K562 (cell line): ENCODE measurements at regions not wholly inside any gene's neighbourhood (a gene's known extent, or its start where the extent isn't known, plus 50 kb on each side); places are given as distances from the start of the nearest gene placed in this dataset.

Experiments used
- ELF2 ChIP-seq: fragments of 250-450 bp; sonication (Bioruptor Pico); IDR thresholded peaks from 2 replicates; pipeline ENCODE4 v1.5.0; 2021; ENCODE audit warnings: mild to moderate bottlenecking
- EZH2 ChIP-seq: IDR thresholded peaks from 2 replicates; pipeline ENCODE4 v1.6.1; 2012; ENCODE audit warnings: low read depth, mild to moderate bottlenecking, inconsistent platforms, low read length, borderline replicate concordance
- GTF2B ChIP-seq: IDR thresholded peaks from 2 replicates; pipeline ENCODE4 v1.6.1; 2011; ENCODE audit not compliant: insufficient read length; ENCODE audit errors: extremely low read depth
- IRF2 ChIP-seq: sonication (generic); formaldehyde crosslinking; IDR thresholded peaks from 2 replicates; pipeline ENCODE4 v1.8.1; 2022; ENCODE audit warnings: mild to moderate bottlenecking, missing genetic modification reagents
- MCM3 ChIP-seq: fragments of 450-650 bp; IDR thresholded peaks from 2 replicates; pipeline ENCODE4 v1.6.1; 2016
- SIN3A ChIP-seq, 2 experiments: fragments of 150-350 bp in 1 of 2; IDR thresholded peaks; 2 replicates each; pipeline ENCODE4 v1.6.1; 2011 to 2016; ENCODE audit warnings: borderline replicate concordance in 2 of 2, low read depth in 2 of 2, low read length in 2 of 2, mild to moderate bottlenecking in 2 of 2, moderate library complexity in 2 of 2; ENCODE audit not compliant: control insufficient read depth in 1 of 2
- TAF1 ChIP-seq: IDR thresholded peaks from 2 replicates; pipeline ENCODE4 v1.6.1; 2011; ENCODE audit warnings: mild to moderate bottlenecking, low read length, moderate library complexity; ENCODE audit not compliant: insufficient read depth, control insufficient read depth, severe bottlenecking; ENCODE audit errors: extremely low read depth
- TCF3 ChIP-seq: sonication (generic); formaldehyde crosslinking; IDR thresholded peaks from 2 replicates; pipeline ENCODE4 v1.4.0; 2020; ENCODE audit warnings: mild to moderate bottlenecking, missing genetic modification reagents
- TEAD4 ChIP-seq, 2 experiments: sonication (generic) in 1 of 2; formaldehyde crosslinking in 1 of 2; IDR thresholded peaks; 2 replicates each; pipeline versions ENCODE4 v1.6.1 to v1.8.0; 2012 to 2022; ENCODE audit warnings: borderline replicate concordance in 1 of 2, inconsistent platforms in 1 of 2, low read length in 1 of 2, mild to moderate bottlenecking in 1 of 2, missing genetic modification reagents in 1 of 2
- ZNF445 ChIP-seq: fragments of 250-450 bp; sonication (Bioruptor Pico); IDR thresholded peaks from 2 replicates; pipeline ENCODE4 v1.4.0; 2020; ENCODE audit warnings: low read depth, mild to moderate bottlenecking, moderate library complexity
- TF ChIP-seq, protein P1 (sequence below): fragments of 250-450 bp; sonication (Bioruptor Pico); IDR thresholded peaks from 2 replicates; pipeline ENCODE4 v1.5.1; 2021; ENCODE audit warnings: mild to moderate bottlenecking
- TF ChIP-seq, protein P2 (sequence below), 2 experiments: fragments of 450-650 bp in 1 of 2; sonication (generic) in 1 of 2; formaldehyde crosslinking in 1 of 2; IDR thresholded peaks; 2 replicates each; pipeline versions ENCODE4 v1.7.1 to v1.9.0; 2016 to 2022; ENCODE audit warnings: inconsistent platforms in 1 of 2, mild to moderate bottlenecking in 1 of 2, missing genetic modification reagents in 1 of 2
- TF ChIP-seq, protein P3 (sequence below), 3 experiments: IDR thresholded peaks in 2 of 3; conservative IDR thresholded peaks in 1 of 3; 2 replicates each; pipeline ENCODE4 v1.5.1; 2011 to 2012; ENCODE audit warnings: low read length in 3 of 3, mild to moderate bottlenecking in 3 of 3, control low read depth in 2 of 3, improper control_type of control experiment in 1 of 3, inconsistent platforms in 1 of 3, low read depth in 1 of 3, mixed read lengths in 1 of 3, moderate library complexity in 1 of 3; ENCODE audit not compliant: insufficient read depth in 2 of 3

GRCh38 chr10:10901906-10902305 is 115.8 kb upstream of the CELF2 start:
- TF ChIP-seq TAF1 (no peak), IRF2 (no peak), MCM3 (no peak), SIN3A (IDR thresholded peaks at IDR 0.05; ENCODE audit: borderline replicate concordance in 2 of 2, control insufficient read depth in 1 of 2, low read depth in 2 of 2, low read length in 2 of 2) (no peak), TEAD4 (IDR thresholded peaks at IDR 0.05; ENCODE audit: low read length) (no peak), TEAD4 (CRISPR knock-in tag; IDR thresholded peaks at IDR 0.05; ENCODE audit: borderline replicate concordance) (no peak), EZH2 (no peak), TCF3 (CRISPR knock-in tag) (no peak), GTF2B (no peak), ELF2 (CRISPR knock-in tag) (no peak), ZNF445 (CRISPR knock-in tag) (no peak)
- TF ChIP-seq, protein P1, sequence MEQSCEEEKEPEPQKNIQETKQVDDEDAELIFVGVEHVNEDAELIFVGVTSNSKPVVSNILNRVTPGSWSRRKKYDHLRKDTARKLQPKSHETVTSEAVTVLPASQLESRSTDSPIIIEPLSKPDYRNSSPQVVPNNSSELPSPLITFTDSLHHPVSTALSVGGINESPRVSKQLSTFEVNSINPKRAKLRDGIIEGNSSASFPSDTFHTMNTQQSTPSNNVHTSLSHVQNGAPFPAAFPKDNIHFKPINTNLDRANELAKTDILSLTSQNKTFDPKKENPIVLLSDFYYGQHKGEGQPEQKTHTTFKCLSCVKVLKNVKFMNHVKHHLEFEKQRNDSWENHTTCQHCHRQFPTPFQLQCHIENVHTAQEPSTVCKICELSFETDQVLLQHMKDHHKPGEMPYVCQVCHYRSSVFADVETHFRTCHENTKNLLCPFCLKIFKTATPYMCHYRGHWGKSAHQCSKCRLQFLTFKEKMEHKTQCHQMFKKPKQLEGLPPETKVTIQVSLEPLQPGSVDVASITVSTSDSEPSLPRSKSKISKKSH (CRISPR knock-in tag), result no peak
- TF ChIP-seq, protein P2, sequence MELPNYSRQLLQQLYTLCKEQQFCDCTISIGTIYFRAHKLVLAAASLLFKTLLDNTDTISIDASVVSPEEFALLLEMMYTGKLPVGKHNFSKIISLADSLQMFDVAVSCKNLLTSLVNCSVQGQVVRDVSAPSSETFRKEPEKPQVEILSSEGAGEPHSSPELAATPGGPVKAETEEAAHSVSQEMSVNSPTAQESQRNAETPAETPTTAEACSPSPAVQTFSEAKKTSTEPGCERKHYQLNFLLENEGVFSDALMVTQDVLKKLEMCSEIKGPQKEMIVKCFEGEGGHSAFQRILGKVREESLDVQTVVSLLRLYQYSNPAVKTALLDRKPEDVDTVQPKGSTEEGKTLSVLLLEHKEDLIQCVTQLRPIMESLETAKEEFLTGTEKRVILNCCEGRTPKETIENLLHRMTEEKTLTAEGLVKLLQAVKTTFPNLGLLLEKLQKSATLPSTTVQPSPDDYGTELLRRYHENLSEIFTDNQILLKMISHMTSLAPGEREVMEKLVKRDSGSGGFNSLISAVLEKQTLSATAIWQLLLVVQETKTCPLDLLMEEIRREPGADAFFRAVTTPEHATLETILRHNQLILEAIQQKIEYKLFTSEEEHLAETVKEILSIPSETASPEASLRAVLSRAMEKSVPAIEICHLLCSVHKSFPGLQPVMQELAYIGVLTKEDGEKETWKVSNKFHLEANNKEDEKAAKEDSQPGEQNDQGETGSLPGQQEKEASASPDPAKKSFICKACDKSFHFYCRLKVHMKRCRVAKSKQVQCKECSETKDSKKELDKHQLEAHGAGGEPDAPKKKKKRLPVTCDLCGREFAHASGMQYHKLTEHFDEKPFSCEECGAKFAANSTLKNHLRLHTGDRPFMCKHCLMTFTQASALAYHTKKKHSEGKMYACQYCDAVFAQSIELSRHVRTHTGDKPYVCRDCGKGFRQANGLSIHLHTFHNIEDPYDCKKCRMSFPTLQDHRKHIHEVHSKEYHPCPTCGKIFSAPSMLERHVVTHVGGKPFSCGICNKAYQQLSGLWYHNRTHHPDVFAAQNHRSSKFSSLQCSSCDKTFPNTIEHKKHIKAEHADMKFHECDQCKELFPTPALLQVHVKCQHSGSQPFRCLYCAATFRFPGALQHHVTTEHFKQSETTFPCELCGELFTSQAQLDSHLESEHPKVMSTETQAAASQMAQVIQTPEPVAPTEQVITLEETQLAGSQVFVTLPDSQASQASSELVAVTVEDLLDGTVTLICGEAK (IDR thresholded peaks at IDR 0.05), result no peak
- TF ChIP-seq, protein P2 (CRISPR knock-in tag; IDR thresholded peaks at IDR 0.05), result no peak
- TF ChIP-seq, protein P3, sequence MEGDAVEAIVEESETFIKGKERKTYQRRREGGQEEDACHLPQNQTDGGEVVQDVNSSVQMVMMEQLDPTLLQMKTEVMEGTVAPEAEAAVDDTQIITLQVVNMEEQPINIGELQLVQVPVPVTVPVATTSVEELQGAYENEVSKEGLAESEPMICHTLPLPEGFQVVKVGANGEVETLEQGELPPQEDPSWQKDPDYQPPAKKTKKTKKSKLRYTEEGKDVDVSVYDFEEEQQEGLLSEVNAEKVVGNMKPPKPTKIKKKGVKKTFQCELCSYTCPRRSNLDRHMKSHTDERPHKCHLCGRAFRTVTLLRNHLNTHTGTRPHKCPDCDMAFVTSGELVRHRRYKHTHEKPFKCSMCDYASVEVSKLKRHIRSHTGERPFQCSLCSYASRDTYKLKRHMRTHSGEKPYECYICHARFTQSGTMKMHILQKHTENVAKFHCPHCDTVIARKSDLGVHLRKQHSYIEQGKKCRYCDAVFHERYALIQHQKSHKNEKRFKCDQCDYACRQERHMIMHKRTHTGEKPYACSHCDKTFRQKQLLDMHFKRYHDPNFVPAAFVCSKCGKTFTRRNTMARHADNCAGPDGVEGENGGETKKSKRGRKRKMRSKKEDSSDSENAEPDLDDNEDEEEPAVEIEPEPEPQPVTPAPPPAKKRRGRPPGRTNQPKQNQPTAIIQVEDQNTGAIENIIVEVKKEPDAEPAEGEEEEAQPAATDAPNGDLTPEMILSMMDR (IDR thresholded peaks at IDR 0.05 in 2 of 3, conservative IDR thresholded peaks at IDR 0.05 in 1 of 3; ENCODE audit: insufficient read depth in 2 of 3, low read depth in 1 of 3, low read length in 3 of 3), result no peak
